ENCODE measurements at regions not wholly inside any gene's neighbourhood (a gene's known extent, or its start where the extent isn't known, plus 50 kb on each side); places are given as distances from the start of the nearest gene placed in this dataset.

GRCh38 chr12:14175206-14175605, 190.3 kb upstream of the ATF7IP start:
- no peak for DNase-seq
- Mint-ChIP-seq H3K27me3 (ENCODE audit: unreplicated experiment) (peaks cover 38% of the 10 kb centered on the region), H3K27ac (ENCODE audit: unreplicated experiment) (no peak overlapping the region), H3K4me1 (ENCODE audit: low read depth, unreplicated experiment) (no peaks in the 10 kb centered on the region), H3K4me3 (ENCODE audit: low read depth, unreplicated experiment) (no peak overlapping the region), H3K36me3 (ENCODE audit: insufficient read depth, unreplicated experiment) (no peaks in the 10 kb centered on the region), H3K9me3 (ENCODE audit: low read depth, unreplicated experiment) (no peaks in the 10 kb centered on the region)
- TF ChIP-seq, protein P1, sequence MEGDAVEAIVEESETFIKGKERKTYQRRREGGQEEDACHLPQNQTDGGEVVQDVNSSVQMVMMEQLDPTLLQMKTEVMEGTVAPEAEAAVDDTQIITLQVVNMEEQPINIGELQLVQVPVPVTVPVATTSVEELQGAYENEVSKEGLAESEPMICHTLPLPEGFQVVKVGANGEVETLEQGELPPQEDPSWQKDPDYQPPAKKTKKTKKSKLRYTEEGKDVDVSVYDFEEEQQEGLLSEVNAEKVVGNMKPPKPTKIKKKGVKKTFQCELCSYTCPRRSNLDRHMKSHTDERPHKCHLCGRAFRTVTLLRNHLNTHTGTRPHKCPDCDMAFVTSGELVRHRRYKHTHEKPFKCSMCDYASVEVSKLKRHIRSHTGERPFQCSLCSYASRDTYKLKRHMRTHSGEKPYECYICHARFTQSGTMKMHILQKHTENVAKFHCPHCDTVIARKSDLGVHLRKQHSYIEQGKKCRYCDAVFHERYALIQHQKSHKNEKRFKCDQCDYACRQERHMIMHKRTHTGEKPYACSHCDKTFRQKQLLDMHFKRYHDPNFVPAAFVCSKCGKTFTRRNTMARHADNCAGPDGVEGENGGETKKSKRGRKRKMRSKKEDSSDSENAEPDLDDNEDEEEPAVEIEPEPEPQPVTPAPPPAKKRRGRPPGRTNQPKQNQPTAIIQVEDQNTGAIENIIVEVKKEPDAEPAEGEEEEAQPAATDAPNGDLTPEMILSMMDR (IDR thresholded peaks at IDR 0.05; ENCODE audit: unreplicated experiment), result no peak
- intact Hi-C loops (cut with micrococcal nuclease; ENCODE audit: unreplicated experiment), result no loop called here
- CTCF ChIA-PET, result no interaction called here
- BruUV-seq (replicated peaks), result no TSS peak

GRCh38 chr12:14185427-14186192, 179.9 kb upstream of the ATF7IP start:
- no peak overlapping the region for H3K27ac Mint-ChIP-seq (ENCODE audit: unreplicated experiment)
- no TSS peak for BruUV-seq (replicated peaks)
- TF ChIP-seq, protein P1 (IDR thresholded peaks at IDR 0.05; ENCODE audit: unreplicated experiment), result peak; percentile 44
- no peaks in the 10 kb centered on the region for H3K9me3 Mint-ChIP-seq (ENCODE audit: low read depth, unreplicated experiment)
- H3K27me3 Mint-ChIP-seq (ENCODE audit: unreplicated experiment), result no peaks in the 10 kb centered on the region
- CTCF ChIA-PET, result interaction anchor here (0.6 to 1.8 kb wide), 8 partner anchors 11 to 619 kb away, joined by 3 to 8 read pairs (median 4); no protein-coding TSS in a partner anchor
- no peaks in the 10 kb centered on the region for H3K36me3 Mint-ChIP-seq (ENCODE audit: insufficient read depth, unreplicated experiment)
- H3K4me3 Mint-ChIP-seq (ENCODE audit: low read depth, unreplicated experiment), result no peak overlapping the region
- H3K4me1 Mint-ChIP-seq (ENCODE audit: low read depth, unreplicated experiment), result peaks cover 28% of the 10 kb centered on the region
- intact Hi-C loops (cut with micrococcal nuclease; ENCODE audit: unreplicated experiment), result loop anchor here (2.0 to 10.0 kb wide), 4 partner anchors 23 to 477 kb away; partner anchors contain the start of gene ATF7IP
- peak; percentile 47 for DNase-seq

DNA sequence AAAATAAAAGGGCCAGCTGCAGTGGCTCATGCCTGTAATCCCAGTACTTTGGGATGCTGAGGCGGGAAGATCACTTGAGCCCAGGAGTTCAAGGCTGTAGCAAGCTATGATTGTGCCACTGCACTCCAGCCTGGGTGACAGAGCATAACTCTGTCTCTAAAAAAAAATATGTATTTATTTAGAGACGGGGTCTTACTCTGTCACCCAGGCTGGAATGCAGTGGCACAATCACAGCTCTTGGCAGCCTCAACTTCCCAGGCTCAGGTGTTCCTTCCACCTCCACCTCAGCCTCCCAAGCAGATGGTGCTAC, 179.3 kb upstream of the ATF7IP start:
- intact Hi-C loops (cut with micrococcal nuclease; ENCODE audit: unreplicated experiment), result loop anchor here (2.0 to 10.0 kb wide), 4 partner anchors 23 to 476 kb away; partner anchors contain the start of gene ATF7IP
- DNase-seq, result no peak
- Mint-ChIP-seq H3K27ac (ENCODE audit: unreplicated experiment) (no peak overlapping the region), H3K9me3 (ENCODE audit: low read depth, unreplicated experiment) (no peaks in the 10 kb centered on the region), H3K4me3 (ENCODE audit: low read depth, unreplicated experiment) (no peak overlapping the region), H3K4me1 (ENCODE audit: low read depth, unreplicated experiment) (peaks cover 28% of the 10 kb centered on the region), H3K36me3 (ENCODE audit: insufficient read depth, unreplicated experiment) (no peaks in the 10 kb centered on the region), H3K27me3 (ENCODE audit: unreplicated experiment) (no peaks in the 10 kb centered on the region)
- CTCF ChIA-PET, result interaction anchor here (0.6 to 1.8 kb wide), 8 partner anchors 11 to 619 kb away, joined by 3 to 8 read pairs (median 4); no protein-coding TSS in a partner anchor
- TF ChIP-seq, protein P1 (IDR thresholded peaks at IDR 0.05; ENCODE audit: unreplicated experiment), result no peak
- no TSS peak for BruUV-seq (replicated peaks)

- Mint-ChIP-seq H3K27me3 (ENCODE audit: unreplicated experiment) (no peaks in the 10 kb centered on the region), H3K27ac (ENCODE audit: unreplicated experiment) (no peak overlapping the region), H3K4me1 (ENCODE audit: low read depth, unreplicated experiment) (peaks cover 28% of the 10 kb centered on the region), H3K9me3 (ENCODE audit: low read depth, unreplicated experiment) (no peaks in the 10 kb centered on the region), H3K36me3 (ENCODE audit: insufficient read depth, unreplicated experiment) (no peaks in the 10 kb centered on the region), H3K4me3 (ENCODE audit: low read depth, unreplicated experiment) (no peak overlapping the region)
- intact Hi-C loops (cut with micrococcal nuclease; ENCODE audit: unreplicated experiment), result loop anchor here (2.0 to 10.0 kb wide), 4 partner anchors 22 to 475 kb away; partner anchors contain the start of gene ATF7IP
- CTCF ChIA-PET, result interaction anchor here (1.8 kb wide), 1 partner anchor 10 kb away, joined by 5 read pairs; no protein-coding TSS in a partner anchor
- TF ChIP-seq, protein P1 (IDR thresholded peaks at IDR 0.05; ENCODE audit: unreplicated experiment), result no peak
- BruUV-seq (replicated peaks), result no TSS peak
- no peak for DNase-seq
Observed at GRCh38 chr12:14187002-14187401, 178.5 kb upstream of the ATF7IP start.

All from Calu3 (cell line).